ENCODE measurements at regions not wholly inside any gene's neighbourhood (a gene's known extent, or its start where the extent isn't known, plus 50 kb on each side); places are given as distances from the start of the nearest gene placed in this dataset.

DNA sequence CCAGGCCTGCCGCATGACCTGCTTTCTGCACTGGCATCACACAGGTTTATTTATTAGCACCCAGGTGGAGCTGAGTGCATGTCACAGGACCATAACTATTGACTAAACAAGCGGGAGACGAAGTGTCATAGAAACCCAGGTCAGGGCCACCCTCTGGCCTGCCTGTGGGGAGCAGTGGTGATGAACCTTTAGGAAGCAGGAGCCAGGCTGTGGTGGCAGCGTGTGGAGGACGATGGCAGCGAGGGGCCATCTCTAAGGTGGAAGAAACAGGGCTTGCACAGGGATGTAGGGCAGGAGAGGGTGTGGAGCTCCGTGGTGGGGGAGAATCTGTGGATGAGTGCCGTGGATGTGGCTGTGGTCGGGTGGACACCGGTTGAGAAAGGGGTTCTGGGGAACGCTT, 275.3 kb downstream of the TEX29 start:
- no peaks in the 10 kb centered on the region for H3K4me1 ChIP-seq
- H3K9me3 ChIP-seq, result peaks cover 0 to 3% of the 10 kb centered on the region in 2 donors
- no peaks in the 10 kb centered on the region for H3K36me3 ChIP-seq
- H3K4me3 ChIP-seq, result no peak overlapping the region
- peaks cover 0 to 15% of the 10 kb centered on the region in 2 donors for H3K27me3 ChIP-seq
- intact Hi-C loops (cut with DNase I), result no loop called here
- H3K27ac ChIP-seq, result no peak overlapping the region
- ATAC-seq (no peak), DNase-seq (no peak)
- TF ChIP-seq, protein P1, sequence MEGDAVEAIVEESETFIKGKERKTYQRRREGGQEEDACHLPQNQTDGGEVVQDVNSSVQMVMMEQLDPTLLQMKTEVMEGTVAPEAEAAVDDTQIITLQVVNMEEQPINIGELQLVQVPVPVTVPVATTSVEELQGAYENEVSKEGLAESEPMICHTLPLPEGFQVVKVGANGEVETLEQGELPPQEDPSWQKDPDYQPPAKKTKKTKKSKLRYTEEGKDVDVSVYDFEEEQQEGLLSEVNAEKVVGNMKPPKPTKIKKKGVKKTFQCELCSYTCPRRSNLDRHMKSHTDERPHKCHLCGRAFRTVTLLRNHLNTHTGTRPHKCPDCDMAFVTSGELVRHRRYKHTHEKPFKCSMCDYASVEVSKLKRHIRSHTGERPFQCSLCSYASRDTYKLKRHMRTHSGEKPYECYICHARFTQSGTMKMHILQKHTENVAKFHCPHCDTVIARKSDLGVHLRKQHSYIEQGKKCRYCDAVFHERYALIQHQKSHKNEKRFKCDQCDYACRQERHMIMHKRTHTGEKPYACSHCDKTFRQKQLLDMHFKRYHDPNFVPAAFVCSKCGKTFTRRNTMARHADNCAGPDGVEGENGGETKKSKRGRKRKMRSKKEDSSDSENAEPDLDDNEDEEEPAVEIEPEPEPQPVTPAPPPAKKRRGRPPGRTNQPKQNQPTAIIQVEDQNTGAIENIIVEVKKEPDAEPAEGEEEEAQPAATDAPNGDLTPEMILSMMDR (IDR thresholded peaks at IDR 0.05), result no peak

- ATAC-seq (no peak), DNase-seq (no peak)
- intact Hi-C loops (cut with DNase I), result no loop called here
Measured at GRCh38 chr13:111597191-111597611, 276.8 kb downstream of the TEX29 start.

DNA sequence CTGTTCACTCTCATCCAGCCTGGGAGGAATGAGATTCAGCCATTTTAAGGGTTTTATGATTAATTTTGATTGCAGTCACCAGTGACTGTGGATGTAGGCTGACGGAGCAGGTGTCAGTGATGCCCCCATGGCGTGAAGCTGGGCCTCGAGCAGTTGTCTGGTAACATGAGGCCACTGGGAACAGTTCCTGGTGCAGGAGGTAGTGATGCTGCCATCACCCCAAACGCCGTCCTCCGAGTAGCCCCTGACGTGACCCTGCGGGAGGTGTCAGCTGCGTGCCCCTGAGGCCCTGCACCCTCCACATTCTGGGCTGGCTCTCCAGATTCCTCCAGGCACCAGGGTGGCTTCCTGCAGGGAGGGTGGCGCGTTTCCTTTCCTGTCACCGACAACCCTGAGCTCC, 277.2 kb downstream of the TEX29 start:
- Histone ChIP-seq H3K27ac (no peak overlapping the region), H3K4me1 (no peaks in the 10 kb centered on the region), H3K36me3 (no peaks in the 10 kb centered on the region), H3K9me3 (peaks cover 0 to 3% of the 10 kb centered on the region in 2 donors), H3K27me3 (peaks cover 0 to 15% of the 10 kb centered on the region in 2 donors), H3K4me3 (no peak overlapping the region)
- TF ChIP-seq, protein P1 (IDR thresholded peaks at IDR 0.05), result no peak
- DNase-seq, result no peak
- no peak for ATAC-seq
- intact Hi-C loops (cut with DNase I), result no loop called here

More at GRCh38 chr13:111597191-111597611, 276.8 kb downstream of the TEX29 start:
- Histone ChIP-seq H3K27ac (no peak overlapping the region), H3K9me3 (peaks cover 0 to 3% of the 10 kb centered on the region in 2 donors), H3K4me3 (no peak overlapping the region), H3K36me3 (no peaks in the 10 kb centered on the region), H3K27me3 (peaks cover 0 to 15% of the 10 kb centered on the region in 2 donors), H3K4me1 (no peaks in the 10 kb centered on the region)
- TF ChIP-seq, protein P1 (IDR thresholded peaks at IDR 0.05), result no peak

DNA sequence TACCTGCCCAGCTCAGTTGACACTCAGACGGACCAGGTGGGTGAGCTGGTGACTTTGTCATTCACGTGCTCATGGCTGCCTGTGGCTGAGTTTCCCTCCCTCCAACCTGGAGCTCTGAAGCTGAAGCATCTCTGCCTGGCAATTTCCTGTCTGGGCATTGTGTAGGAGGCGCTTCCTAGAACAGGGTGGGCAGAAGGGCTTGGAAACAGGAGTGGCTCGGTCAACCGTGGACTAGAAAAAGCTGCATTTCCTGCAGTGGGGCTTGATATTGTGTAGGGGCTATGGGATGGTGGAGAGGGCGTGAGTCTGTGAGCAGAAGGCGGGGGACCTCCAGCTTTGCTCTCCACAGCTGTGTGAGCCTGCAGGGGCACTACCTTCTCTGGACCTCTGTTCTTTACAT, 278.3 kb downstream of the TEX29 start:
- intact Hi-C loops (cut with DNase I), result no loop called here
- H3K27me3 ChIP-seq, result peaks cover 0 to 15% of the 10 kb centered on the region in 2 donors
- H3K9me3 ChIP-seq, result no peaks in the 10 kb centered on the region
- TF ChIP-seq, protein P1 (IDR thresholded peaks at IDR 0.05), result no peak
- no peaks in the 10 kb centered on the region for H3K36me3 ChIP-seq
- H3K4me1 ChIP-seq, result no peaks in the 10 kb centered on the region
- DNase-seq (no peak), ATAC-seq (no peak)
- H3K4me3 ChIP-seq, result no peak overlapping the region
- no peak overlapping the region for H3K27ac ChIP-seq

DNA sequence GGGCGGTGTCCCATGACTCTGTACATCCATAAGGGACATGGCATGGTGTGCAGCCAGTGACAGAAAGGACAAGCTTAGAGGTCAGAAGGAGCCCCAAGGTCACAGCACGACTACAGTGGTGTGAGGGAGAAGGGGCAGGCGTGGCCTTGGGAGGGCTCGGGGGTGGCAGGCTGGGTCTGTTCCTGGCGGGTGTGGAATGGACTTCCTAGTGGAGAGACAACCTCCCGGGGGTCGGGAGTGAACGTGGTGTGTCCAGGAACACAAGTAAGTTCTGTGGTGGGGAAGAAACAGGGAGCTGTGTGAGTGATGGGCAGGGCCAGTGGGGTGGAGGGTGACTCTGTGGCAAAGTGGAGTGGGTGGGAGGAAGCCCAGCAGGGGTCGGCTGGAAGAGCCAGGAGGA, 279.3 kb downstream of the TEX29 start:
- TF ChIP-seq, protein P1 (IDR thresholded peaks at IDR 0.05), result no peak
- no peak for ATAC-seq

More for the DNA sequence above, 279.3 kb downstream of the TEX29 start:
- Histone ChIP-seq H3K27ac (no peak overlapping the region), H3K4me3 (no peak overlapping the region), H3K9me3 (no peaks in the 10 kb centered on the region), H3K27me3 (peaks cover 0 to 15% of the 10 kb centered on the region in 2 donors), H3K36me3 (no peaks in the 10 kb centered on the region), H3K4me1 (no peaks in the 10 kb centered on the region)
- intact Hi-C loops (cut with DNase I), result no loop called here
- DNase-seq, result no peak

Data from left lung (tissue), 4 donors.